ENCODE measurements at regions not wholly inside any gene's neighbourhood (a gene's known extent, or its start where the extent isn't known, plus 50 kb on each side); places are given as distances from the start of the nearest gene placed in this dataset.

- DNase-seq (ENCODE audit: low read depth) = no peak
Measured at GRCh38 chr2:8045081-8045614, 636.7 kb upstream of the ID2 start.

GRCh38 chr2:8046849-8047248 is 635.0 kb upstream of the ID2 start:
- no peak for DNase-seq (ENCODE audit: low read depth)

- DNase-seq (ENCODE audit: low read depth) = no peak
Measured at GRCh38 chr2:8049176-8049575, 632.7 kb upstream of the ID2 start.

GRCh38 chr2:8049851-8050571 is 631.8 kb upstream of the ID2 start:
- no peak for DNase-seq (ENCODE audit: low read depth)

GRCh38 chr2:8053216-8053615 is 628.6 kb upstream of the ID2 start:
- no peak for DNase-seq (ENCODE audit: low read depth)

- no peak for DNase-seq (ENCODE audit: low read depth)
Measured at GRCh38 chr2:8054070-8054469, 627.8 kb upstream of the ID2 start.

- no peak for DNase-seq (ENCODE audit: low read depth)
Measured at GRCh38 chr2:8058652-8059051, 623.2 kb upstream of the ID2 start.

- no peak for DNase-seq (ENCODE audit: low read depth)
Measured at GRCh38 chr2:8059255-8059654, 622.6 kb upstream of the ID2 start.

- no peak for DNase-seq (ENCODE audit: low read depth)
Measured at GRCh38 chr2:8059794-8060193, 622.1 kb upstream of the ID2 start.

- DNase-seq (ENCODE audit: low read depth) = no peak
Measured at GRCh38 chr2:8061219-8061618, 620.6 kb upstream of the ID2 start.

- DNase-seq (ENCODE audit: low read depth) = no peak
Measured at GRCh38 chr2:8064603-8065002, 617.3 kb upstream of the ID2 start.

- DNase-seq (ENCODE audit: low read depth) = no peak
Measured at GRCh38 chr2:8065191-8065590, 616.7 kb upstream of the ID2 start.

GRCh38 chr2:8067784-8068336 is 614.0 kb upstream of the ID2 start:
- DNase-seq (ENCODE audit: low read depth) = no peak

- no peak for DNase-seq (ENCODE audit: low read depth)
Measured at GRCh38 chr2:8072907-8073306, 608.9 kb upstream of the ID2 start.

GRCh38 chr2:8073916-8074315 is 607.9 kb upstream of the ID2 start:
- no peak for DNase-seq (ENCODE audit: low read depth)

GRCh38 chr2:8076448-8077342 is 605.2 kb upstream of the ID2 start:
- no peak for DNase-seq (ENCODE audit: low read depth)

GRCh38 chr2:8078705-8079104 is 603.2 kb upstream of the ID2 start:
- no peak for DNase-seq (ENCODE audit: low read depth)

- no peak for DNase-seq (ENCODE audit: low read depth)
Measured at GRCh38 chr2:8080063-8080462, 601.8 kb upstream of the ID2 start.

- DNase-seq (ENCODE audit: low read depth) = no peak
Measured at GRCh38 chr2:8081130-8081529, 600.7 kb upstream of the ID2 start.

- DNase-seq (ENCODE audit: low read depth) = no peak
Measured at GRCh38 chr2:8082840-8083239, 599.0 kb upstream of the ID2 start.

GRCh38 chr2:8086357-8086756 is 595.5 kb upstream of the ID2 start:
- peak; percentile 0 for DNase-seq (ENCODE audit: low read depth)

- peak; percentile 85 for DNase-seq (ENCODE audit: low read depth)
Measured at GRCh38 chr2:8086796-8087479, 594.9 kb upstream of the ID2 start.

All from ELR (cell line).